Adrenal gland (tissue), 5 donors: ENCODE measurements at regions not wholly inside any gene's neighbourhood (a gene's known extent, or its start where the extent isn't known, plus 50 kb on each side); places are given as distances from the start of the nearest gene placed in this dataset.
"Not testable (repeated sequence)": the region's sequence is repeated elsewhere in the genome, so short reads cannot be mapped to it uniquely, and the experiment has no call there.

ENCODE experiments used
- CTCF ChIP-seq, 6 experiments: fragments of 450-650 bp in 4 of 6; fragments of 200-600 bp in 2 of 6; sonication (generic) in 1 of 6; IDR thresholded peaks; 1 replicate in 5 of 6; 2 replicates in 1 of 6; pipeline versions ENCODE4 v1.5.1 to v1.8.0; 2016 to 2021; ENCODE audit warnings: antibody characterized with exemption in 6 of 6, mild to moderate bottlenecking in 2 of 6, moderate library complexity in 1 of 6
- POLR2A ChIP-seq, 2 donors: fragments of 450-650 bp; IDR thresholded peaks; one replicate each; pipeline ENCODE4 v1.6.1; 2017; ENCODE audit warnings: antibody characterized with exemption in 2 of 2, mild to moderate bottlenecking in 2 of 2, moderate library complexity in 1 of 2
- donor health status: DM: no; HTN: no; CAD: no.

- not testable (repeated sequence) for TF ChIP-seq CTCF, POLR2A (IDR thresholded peaks at IDR 0.05)
Observed at GRCh38 chr2:111447482-111447881, 326.8 kb downstream of the BCL2L11 start.
